HepG2 (cell line): ENCODE measurements at regions not wholly inside any gene's neighbourhood (a gene's known extent, or its start where the extent isn't known, plus 50 kb on each side); places are given as distances from the start of the nearest gene placed in this dataset.

Source experiments
- CREB1 ChIP-seq, 2 experiments: fragments of 450-650 bp in 1 of 2; IDR thresholded peaks; 2 replicates each; pipeline ENCODE4 v1.6.1; 2016 to 2017; ENCODE audit warnings: control low read depth in 1 of 2, mild to moderate bottlenecking in 1 of 2, missing compliant biosample characterization in 1 of 2, missing genetic modification characterization in 1 of 2
- SP2 ChIP-seq: sonication (generic); formaldehyde crosslinking; IDR thresholded peaks from 2 replicates; pipeline ENCODE4 v1.5.1; 2020; ENCODE audit warnings: mild to moderate bottlenecking, missing genetic modification reagents
- ZNF724P ChIP-seq: sonication (generic); formaldehyde crosslinking; IDR thresholded peaks from 2 replicates; pipeline ENCODE4 v1.8.0; 2022; ENCODE audit warnings: missing genetic modification reagents, borderline replicate concordance
- TF ChIP-seq, protein P1 (sequence below): sonication (generic); formaldehyde crosslinking; IDR thresholded peaks from 2 replicates; pipeline ENCODE4 v1.5.0; 2020; ENCODE audit warnings: mild to moderate bottlenecking, missing genetic modification reagents, moderate library complexity

DNA sequence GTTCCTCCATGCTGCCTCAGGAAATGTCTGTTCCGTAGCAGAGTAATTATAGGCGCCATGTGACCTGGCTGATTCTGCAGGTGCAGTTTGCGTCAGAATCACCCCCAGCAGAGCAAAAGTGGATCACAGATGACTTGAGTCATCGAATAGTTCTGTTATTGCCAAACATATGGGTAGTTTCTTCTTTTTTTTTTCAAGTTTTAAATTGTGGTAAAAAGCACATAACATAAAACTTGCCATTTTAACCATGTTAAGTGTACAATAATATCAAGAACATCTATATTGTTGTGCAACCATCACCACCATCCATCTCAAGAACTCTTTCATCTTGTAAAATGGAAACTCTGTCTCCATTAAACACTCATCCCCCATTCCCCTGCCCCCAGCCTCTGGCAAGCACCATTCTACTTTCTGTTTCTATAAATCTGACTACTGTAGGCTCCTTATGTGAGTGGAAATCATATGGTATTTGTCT is 177.7 kb upstream of the TWIST2 start:
- TF ChIP-seq ZNF724P (CRISPR knock-in tag), result no peak
- TF ChIP-seq SP2 (CRISPR knock-in tag), result no peak
- TF ChIP-seq, protein P1, sequence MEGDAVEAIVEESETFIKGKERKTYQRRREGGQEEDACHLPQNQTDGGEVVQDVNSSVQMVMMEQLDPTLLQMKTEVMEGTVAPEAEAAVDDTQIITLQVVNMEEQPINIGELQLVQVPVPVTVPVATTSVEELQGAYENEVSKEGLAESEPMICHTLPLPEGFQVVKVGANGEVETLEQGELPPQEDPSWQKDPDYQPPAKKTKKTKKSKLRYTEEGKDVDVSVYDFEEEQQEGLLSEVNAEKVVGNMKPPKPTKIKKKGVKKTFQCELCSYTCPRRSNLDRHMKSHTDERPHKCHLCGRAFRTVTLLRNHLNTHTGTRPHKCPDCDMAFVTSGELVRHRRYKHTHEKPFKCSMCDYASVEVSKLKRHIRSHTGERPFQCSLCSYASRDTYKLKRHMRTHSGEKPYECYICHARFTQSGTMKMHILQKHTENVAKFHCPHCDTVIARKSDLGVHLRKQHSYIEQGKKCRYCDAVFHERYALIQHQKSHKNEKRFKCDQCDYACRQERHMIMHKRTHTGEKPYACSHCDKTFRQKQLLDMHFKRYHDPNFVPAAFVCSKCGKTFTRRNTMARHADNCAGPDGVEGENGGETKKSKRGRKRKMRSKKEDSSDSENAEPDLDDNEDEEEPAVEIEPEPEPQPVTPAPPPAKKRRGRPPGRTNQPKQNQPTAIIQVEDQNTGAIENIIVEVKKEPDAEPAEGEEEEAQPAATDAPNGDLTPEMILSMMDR (CRISPR knock-in tag), result no peak
- no peak for TF ChIP-seq CREB1 (IDR thresholded peaks at IDR 0.05)
- TF ChIP-seq CREB1 (CRISPR knock-in tag; IDR thresholded peaks at IDR 0.05), result no peak
